ENCODE measurements at regions not wholly inside any gene's neighbourhood (a gene's known extent, or its start where the extent isn't known, plus 50 kb on each side); places are given as distances from the start of the nearest gene placed in this dataset.

- Histone ChIP-seq H3K4me3 (no peak overlapping the region), H3K27me3 (no peaks in the 10 kb centered on the region), H3K4me1 (no peaks in the 10 kb centered on the region), H3K27ac (no peak overlapping the region), H3K9me3 (replicated peaks) (no peaks in the 10 kb centered on the region), H3K36me3 (no peaks in the 10 kb centered on the region)
- DNase-seq = no peak
Measured at GRCh38 chr3:159650726-159651125, 337.9 kb upstream of the IL12A start.

- DNase-seq = no peak
- Histone ChIP-seq H3K4me3 (no peak overlapping the region), H3K27ac (no peak overlapping the region), H3K4me1 (no peaks in the 10 kb centered on the region), H3K36me3 (no peaks in the 10 kb centered on the region), H3K9me3 (replicated peaks) (no peaks in the 10 kb centered on the region), H3K27me3 (no peaks in the 10 kb centered on the region)
Measured at GRCh38 chr3:159652452-159652851, 336.2 kb upstream of the IL12A start.

GRCh38 chr3:159654183-159655134 is 334.2 kb upstream of the IL12A start:
- DNase-seq = no peak
- Histone ChIP-seq H3K4me3 (no peak overlapping the region), H3K27ac (no peak overlapping the region), H3K27me3 (no peaks in the 10 kb centered on the region), H3K36me3 (no peaks in the 10 kb centered on the region), H3K9me3 (replicated peaks) (no peaks in the 10 kb centered on the region), H3K4me1 (no peaks in the 10 kb centered on the region)

- Histone ChIP-seq H3K4me1 (no peaks in the 10 kb centered on the region), H3K27me3 (no peaks in the 10 kb centered on the region), H3K9me3 (replicated peaks) (no peaks in the 10 kb centered on the region), H3K36me3 (no peaks in the 10 kb centered on the region), H3K27ac (no peak overlapping the region), H3K4me3 (no peak overlapping the region)
- no peak for DNase-seq
Measured at GRCh38 chr3:159655202-159655601, 333.4 kb upstream of the IL12A start.

- no peaks in the 10 kb centered on the region for H3K4me1 ChIP-seq
- H3K9me3 ChIP-seq (replicated peaks) = no peaks in the 10 kb centered on the region; the same call in 1 of the 2 replicates
- H3K36me3 ChIP-seq = no peaks in the 10 kb centered on the region
- DNase-seq = no peak
- no peak overlapping the region for H3K4me3 ChIP-seq
- H3K27ac ChIP-seq = no peak overlapping the region
- no peaks in the 10 kb centered on the region for H3K27me3 ChIP-seq
Measured at GRCh38 chr3:159657176-159657575, 331.5 kb upstream of the IL12A start.

GRCh38 chr3:159657629-159658028 is 331.0 kb upstream of the IL12A start:
- Histone ChIP-seq H3K27ac (no peak overlapping the region), H3K27me3 (no peaks in the 10 kb centered on the region), H3K4me1 (no peaks in the 10 kb centered on the region)

GRCh38 chr3:159660326-159660725 is 328.3 kb upstream of the IL12A start:
- Histone ChIP-seq H3K4me3 (no peak overlapping the region), H3K27ac (no peak overlapping the region), H3K4me1 (no peaks in the 10 kb centered on the region), H3K9me3 (replicated peaks) (no peaks in the 10 kb centered on the region; the same call in 1 of the 2 replicates), H3K36me3 (no peaks in the 10 kb centered on the region), H3K27me3 (no peaks in the 10 kb centered on the region)
- no peak for DNase-seq

More at GRCh38 chr3:159657629-159658028, 331.0 kb upstream of the IL12A start:
- Histone ChIP-seq H3K36me3 (no peaks in the 10 kb centered on the region), H3K4me3 (no peak overlapping the region), H3K9me3 (replicated peaks) (no peaks in the 10 kb centered on the region; the same call in 1 of the 2 replicates)
- DNase-seq = no peak

- DNase-seq = no peak
- H3K27ac ChIP-seq = no peak overlapping the region
- no peaks in the 10 kb centered on the region for H3K4me1 ChIP-seq
- H3K4me3 ChIP-seq = no peak overlapping the region
- H3K9me3 ChIP-seq (replicated peaks) = no peaks in the 10 kb centered on the region; the same call in 1 of the 2 replicates
- H3K36me3 ChIP-seq = no peaks in the 10 kb centered on the region
- no peaks in the 10 kb centered on the region for H3K27me3 ChIP-seq
Measured at GRCh38 chr3:159660901-159661300, 327.7 kb upstream of the IL12A start.

GRCh38 chr3:159662549-159662948 is 326.1 kb upstream of the IL12A start:
- H3K36me3 ChIP-seq = no peaks in the 10 kb centered on the region
- no peak overlapping the region for H3K4me3 ChIP-seq
- H3K9me3 ChIP-seq (replicated peaks) = no peaks in the 10 kb centered on the region; the same call in 1 of the 2 replicates
- no peaks in the 10 kb centered on the region for H3K27me3 ChIP-seq
- no peak overlapping the region for H3K27ac ChIP-seq
- H3K4me1 ChIP-seq = no peaks in the 10 kb centered on the region
- no peak for DNase-seq

- no peak overlapping the region for H3K4me3 ChIP-seq
- no peaks in the 10 kb centered on the region for H3K36me3 ChIP-seq
- DNase-seq = peak; percentile 24 to 56
- no peaks in the 10 kb centered on the region; the same call in 1 of the 2 replicates for H3K9me3 ChIP-seq (replicated peaks)
- no peak overlapping the region for H3K27ac ChIP-seq
- H3K4me1 ChIP-seq = no peaks in the 10 kb centered on the region
- no peaks in the 10 kb centered on the region for H3K27me3 ChIP-seq
Measured at GRCh38 chr3:159664006-159664405, 324.6 kb upstream of the IL12A start.

GRCh38 chr3:159664653-159665052 is 324.0 kb upstream of the IL12A start:
- Histone ChIP-seq H3K36me3 (no peaks in the 10 kb centered on the region), H3K4me1 (no peaks in the 10 kb centered on the region), H3K4me3 (no peak overlapping the region), H3K27me3 (no peaks in the 10 kb centered on the region), H3K9me3 (replicated peaks) (no peaks in the 10 kb centered on the region; the same call in 1 of the 2 replicates), H3K27ac (no peak overlapping the region)
- DNase-seq = no peak

- no peaks in the 10 kb centered on the region for H3K27me3 ChIP-seq
- DNase-seq = no peak
- H3K36me3 ChIP-seq = no peaks in the 10 kb centered on the region
- H3K27ac ChIP-seq = no peak overlapping the region
- H3K4me1 ChIP-seq = no peaks in the 10 kb centered on the region
- H3K4me3 ChIP-seq = no peak overlapping the region
- no peaks in the 10 kb centered on the region; the same call in 1 of the 2 replicates for H3K9me3 ChIP-seq (replicated peaks)
Measured at GRCh38 chr3:159667261-159667660, 321.4 kb upstream of the IL12A start.

GRCh38 chr3:159668461-159668860 is 320.2 kb upstream of the IL12A start:
- Histone ChIP-seq H3K27ac (no peak overlapping the region), H3K4me3 (no peak overlapping the region), H3K27me3 (no peaks in the 10 kb centered on the region), H3K9me3 (replicated peaks) (no peaks in the 10 kb centered on the region), H3K36me3 (no peaks in the 10 kb centered on the region), H3K4me1 (no peaks in the 10 kb centered on the region)
- DNase-seq = no peak

- no peaks in the 10 kb centered on the region for H3K9me3 ChIP-seq (replicated peaks)
- no peaks in the 10 kb centered on the region for H3K27me3 ChIP-seq
- DNase-seq = peak in 1 of 2 experiments; percentile 26
- H3K27ac ChIP-seq = no peak overlapping the region
- H3K4me3 ChIP-seq = no peak overlapping the region
- H3K36me3 ChIP-seq = no peaks in the 10 kb centered on the region
- H3K4me1 ChIP-seq = no peaks in the 10 kb centered on the region
Measured at GRCh38 chr3:159668990-159669476, 319.6 kb upstream of the IL12A start.

- Histone ChIP-seq H3K4me3 (no peak overlapping the region), H3K9me3 (replicated peaks) (no peaks in the 10 kb centered on the region), H3K27ac (no peak overlapping the region), H3K36me3 (no peaks in the 10 kb centered on the region), H3K27me3 (no peaks in the 10 kb centered on the region), H3K4me1 (no peaks in the 10 kb centered on the region)
- DNase-seq = no peak
Measured at GRCh38 chr3:159669766-159670165, 318.9 kb upstream of the IL12A start.
